B cell (primary cell): ENCODE measurements at regions not wholly inside any gene's neighbourhood (a gene's known extent, or its start where the extent isn't known, plus 50 kb on each side); places are given as distances from the start of the nearest gene placed in this dataset.

Experiments
- EZH2 ChIP-seq: IDR thresholded peaks from 2 replicates; pipeline ENCODE4 v1.6.1; 2012; ENCODE audit warnings: borderline replicate concordance, low read depth, mild to moderate bottlenecking, moderate library complexity, low read length; ENCODE audit not compliant: insufficient read depth, poor library complexity, severe bottlenecking
- TF ChIP-seq, protein P1 (sequence below): fragments of 200-600 bp; IDR thresholded peaks from one replicate; pipeline ENCODE4 v1.8.0; 2022; ENCODE audit warnings: antibody characterized with exemption, mild to moderate bottlenecking

DNA sequence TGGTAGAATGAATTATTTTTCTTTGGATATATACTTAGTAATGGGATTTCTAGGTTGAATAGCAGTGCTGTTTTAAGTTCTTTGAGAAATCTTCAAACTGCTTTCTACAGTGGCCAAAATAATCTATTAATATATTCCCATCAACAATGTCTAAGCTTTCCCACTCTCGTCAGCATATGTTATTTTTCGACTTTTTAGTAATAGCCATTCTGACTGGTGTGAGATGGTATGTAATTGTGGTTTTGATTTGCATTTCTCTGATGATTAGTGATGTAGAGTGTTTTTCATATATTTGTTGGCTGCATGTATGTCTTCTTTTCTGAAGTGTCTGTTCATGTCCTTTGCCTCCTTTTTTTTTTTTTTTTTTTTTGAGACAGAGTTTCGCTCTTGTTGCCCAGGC, 90.2 kb upstream of the CSNK1A1L start:
- TF ChIP-seq, protein P1, sequence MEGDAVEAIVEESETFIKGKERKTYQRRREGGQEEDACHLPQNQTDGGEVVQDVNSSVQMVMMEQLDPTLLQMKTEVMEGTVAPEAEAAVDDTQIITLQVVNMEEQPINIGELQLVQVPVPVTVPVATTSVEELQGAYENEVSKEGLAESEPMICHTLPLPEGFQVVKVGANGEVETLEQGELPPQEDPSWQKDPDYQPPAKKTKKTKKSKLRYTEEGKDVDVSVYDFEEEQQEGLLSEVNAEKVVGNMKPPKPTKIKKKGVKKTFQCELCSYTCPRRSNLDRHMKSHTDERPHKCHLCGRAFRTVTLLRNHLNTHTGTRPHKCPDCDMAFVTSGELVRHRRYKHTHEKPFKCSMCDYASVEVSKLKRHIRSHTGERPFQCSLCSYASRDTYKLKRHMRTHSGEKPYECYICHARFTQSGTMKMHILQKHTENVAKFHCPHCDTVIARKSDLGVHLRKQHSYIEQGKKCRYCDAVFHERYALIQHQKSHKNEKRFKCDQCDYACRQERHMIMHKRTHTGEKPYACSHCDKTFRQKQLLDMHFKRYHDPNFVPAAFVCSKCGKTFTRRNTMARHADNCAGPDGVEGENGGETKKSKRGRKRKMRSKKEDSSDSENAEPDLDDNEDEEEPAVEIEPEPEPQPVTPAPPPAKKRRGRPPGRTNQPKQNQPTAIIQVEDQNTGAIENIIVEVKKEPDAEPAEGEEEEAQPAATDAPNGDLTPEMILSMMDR = no peak
- TF ChIP-seq EZH2 = no peak
